Spleen (tissue), 7 donors: ENCODE measurements at regions not wholly inside any gene's neighbourhood (a gene's known extent, or its start where the extent isn't known, plus 50 kb on each side); places are given as distances from the start of the nearest gene placed in this dataset.
"Not testable (repeated sequence)": the region's sequence is repeated elsewhere in the genome, so short reads cannot be mapped to it uniquely, and the experiment has no call there.

Experiments used
- POLR2A ChIP-seq, 3 donors: fragments of 450-650 bp; IDR thresholded peaks; one replicate each; pipeline ENCODE4 v1.5.1; 2017; ENCODE audit warnings: antibody characterized with exemption in 3 of 3, mild to moderate bottlenecking in 1 of 3
- TF ChIP-seq, protein P1 (sequence below), 11 experiments: fragments of 200-600 bp in 7 of 11; fragments of 450-650 bp in 4 of 11; sonication (generic) in 4 of 11; IDR thresholded peaks in 8 of 11; conservative IDR thresholded peaks in 3 of 11; 1 replicate in 7 of 11; 2 replicates in 4 of 11; pipeline versions ENCODE4 v1.4.0 to v1.8.0; 2016 to 2021; ENCODE audit warnings: antibody characterized with exemption in 11 of 11, inconsistent platforms in 4 of 11, mild to moderate bottlenecking in 1 of 11
- donor health status: DM: no; HTN: no; CAD: no; lungs with moderate emphysema.
- donor health status: DM: no; HTN: no; CAD: no.
- donor health status: DM: no; HTN: no; CAD: no.

DNA sequence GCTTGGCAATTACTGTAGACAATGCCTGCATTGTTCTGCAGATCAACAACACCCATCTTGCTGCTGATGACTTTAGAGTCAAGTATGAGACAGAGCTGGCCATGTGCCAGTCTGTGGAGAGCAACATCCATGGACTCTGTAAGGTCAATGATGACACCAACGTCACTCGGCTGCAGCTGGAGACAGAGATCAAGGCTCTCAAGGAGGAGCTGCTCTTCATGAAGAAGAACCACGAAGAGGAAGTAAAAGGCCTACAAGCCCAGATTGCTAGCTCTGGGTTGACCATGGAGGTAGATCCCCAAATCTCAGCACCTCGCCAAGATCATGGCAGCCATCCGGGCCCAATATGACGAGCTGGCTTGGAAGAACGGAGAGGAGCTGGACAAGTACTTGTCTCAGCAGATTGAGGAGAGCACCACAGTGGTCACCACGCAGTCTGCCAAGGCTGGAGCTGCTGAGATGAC is 69.4 kb upstream of the RTL6 start:
- TF ChIP-seq POLR2A (IDR thresholded peaks at IDR 0.05), result not testable (repeated sequence)
- TF ChIP-seq, protein P1, sequence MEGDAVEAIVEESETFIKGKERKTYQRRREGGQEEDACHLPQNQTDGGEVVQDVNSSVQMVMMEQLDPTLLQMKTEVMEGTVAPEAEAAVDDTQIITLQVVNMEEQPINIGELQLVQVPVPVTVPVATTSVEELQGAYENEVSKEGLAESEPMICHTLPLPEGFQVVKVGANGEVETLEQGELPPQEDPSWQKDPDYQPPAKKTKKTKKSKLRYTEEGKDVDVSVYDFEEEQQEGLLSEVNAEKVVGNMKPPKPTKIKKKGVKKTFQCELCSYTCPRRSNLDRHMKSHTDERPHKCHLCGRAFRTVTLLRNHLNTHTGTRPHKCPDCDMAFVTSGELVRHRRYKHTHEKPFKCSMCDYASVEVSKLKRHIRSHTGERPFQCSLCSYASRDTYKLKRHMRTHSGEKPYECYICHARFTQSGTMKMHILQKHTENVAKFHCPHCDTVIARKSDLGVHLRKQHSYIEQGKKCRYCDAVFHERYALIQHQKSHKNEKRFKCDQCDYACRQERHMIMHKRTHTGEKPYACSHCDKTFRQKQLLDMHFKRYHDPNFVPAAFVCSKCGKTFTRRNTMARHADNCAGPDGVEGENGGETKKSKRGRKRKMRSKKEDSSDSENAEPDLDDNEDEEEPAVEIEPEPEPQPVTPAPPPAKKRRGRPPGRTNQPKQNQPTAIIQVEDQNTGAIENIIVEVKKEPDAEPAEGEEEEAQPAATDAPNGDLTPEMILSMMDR (IDR thresholded peaks at IDR 0.05 in 8 of 11, conservative IDR thresholded peaks at IDR 0.05 in 3 of 11), result not testable (repeated sequence)
